ENCODE measurements at regions not wholly inside any gene's neighbourhood (a gene's known extent, or its start where the extent isn't known, plus 50 kb on each side); places are given as distances from the start of the nearest gene placed in this dataset.

- H3K4me3 ChIP-seq (ENCODE audit: low read depth, low read length): no peak overlapping the region
- no peak for TF ChIP-seq CTCF (IDR thresholded peaks at IDR 0.05; ENCODE audit: borderline replicate concordance, insufficient read depth, low read depth, low read length)
Observed at GRCh38 chr5:25646421-25647341, 1001.9 kb upstream of the CDH10 start.

GRCh38 chr5:25641124-25641523, 996.3 kb upstream of the CDH10 start:
- TF ChIP-seq CTCF (IDR thresholded peaks at IDR 0.05; ENCODE audit: borderline replicate concordance, insufficient read depth, low read depth, low read length): no peak
- no peak overlapping the region for H3K4me3 ChIP-seq (ENCODE audit: low read depth, low read length)

- H3K4me3 ChIP-seq (ENCODE audit: low read depth, low read length): no peak overlapping the region
- no peak for TF ChIP-seq CTCF (IDR thresholded peaks at IDR 0.05; ENCODE audit: borderline replicate concordance, insufficient read depth, low read depth, low read length)
Observed at GRCh38 chr5:25619273-25619672, 974.5 kb upstream of the CDH10 start.

GRCh38 chr5:25618821-25619220, 974.0 kb upstream of the CDH10 start:
- TF ChIP-seq CTCF (IDR thresholded peaks at IDR 0.05; ENCODE audit: borderline replicate concordance, insufficient read depth, low read depth, low read length): no peak
- H3K4me3 ChIP-seq (ENCODE audit: low read depth, low read length): no peak overlapping the region

GRCh38 chr5:25614466-25614865, 969.7 kb upstream of the CDH10 start:
- no peak for TF ChIP-seq CTCF (IDR thresholded peaks at IDR 0.05; ENCODE audit: borderline replicate concordance, insufficient read depth, low read depth, low read length)
- H3K4me3 ChIP-seq (ENCODE audit: low read depth, low read length): no peak overlapping the region

GRCh38 chr5:25604681-25605080, 959.9 kb upstream of the CDH10 start:
- H3K4me3 ChIP-seq (ENCODE audit: low read depth, low read length): no peak overlapping the region
- no peak for TF ChIP-seq CTCF (IDR thresholded peaks at IDR 0.05; ENCODE audit: borderline replicate concordance, insufficient read depth, low read depth, low read length)

- H3K4me3 ChIP-seq (ENCODE audit: low read depth, low read length): no peak overlapping the region
- no peak for TF ChIP-seq CTCF (IDR thresholded peaks at IDR 0.05; ENCODE audit: borderline replicate concordance, insufficient read depth, low read depth, low read length)
Observed at GRCh38 chr5:25579111-25579510, 934.3 kb upstream of the CDH10 start.

Data from GM12875 (cell line).